ENCODE measurements at regions not wholly inside any gene's neighbourhood (a gene's known extent, or its start where the extent isn't known, plus 50 kb on each side); places are given as distances from the start of the nearest gene placed in this dataset.

DNA sequence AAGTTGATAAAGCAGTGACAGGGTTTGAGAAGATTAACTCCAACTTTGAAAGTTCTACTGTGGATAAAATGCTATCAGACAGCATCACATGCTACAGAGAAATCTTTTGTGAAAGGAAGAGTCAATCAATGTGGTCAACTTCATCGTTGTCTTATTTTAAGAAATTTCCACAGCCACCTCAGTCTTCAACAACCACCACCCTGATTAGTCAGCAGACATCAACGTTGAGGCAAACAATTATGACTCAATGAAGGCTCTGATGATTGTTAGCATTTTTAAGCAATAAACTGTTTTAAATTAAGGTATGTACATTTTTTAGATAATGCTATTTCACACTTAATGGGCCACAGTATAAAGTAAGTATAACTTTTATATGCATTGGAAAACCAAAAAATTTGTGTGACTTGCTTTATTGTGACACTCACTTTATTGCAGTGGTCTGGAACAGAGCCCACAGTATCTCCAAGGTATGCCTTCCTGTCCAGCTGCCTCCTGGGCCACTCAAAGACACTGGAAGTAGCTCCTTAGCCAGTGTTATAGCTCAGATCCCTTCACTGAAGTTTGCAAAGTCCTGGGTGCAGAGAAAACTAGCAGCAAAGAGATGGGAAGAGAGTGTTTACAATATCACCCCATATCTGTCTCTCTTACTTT, 293.1 kb downstream of the ARHGAP12 start:
- no peak for DNase-seq

DNA sequence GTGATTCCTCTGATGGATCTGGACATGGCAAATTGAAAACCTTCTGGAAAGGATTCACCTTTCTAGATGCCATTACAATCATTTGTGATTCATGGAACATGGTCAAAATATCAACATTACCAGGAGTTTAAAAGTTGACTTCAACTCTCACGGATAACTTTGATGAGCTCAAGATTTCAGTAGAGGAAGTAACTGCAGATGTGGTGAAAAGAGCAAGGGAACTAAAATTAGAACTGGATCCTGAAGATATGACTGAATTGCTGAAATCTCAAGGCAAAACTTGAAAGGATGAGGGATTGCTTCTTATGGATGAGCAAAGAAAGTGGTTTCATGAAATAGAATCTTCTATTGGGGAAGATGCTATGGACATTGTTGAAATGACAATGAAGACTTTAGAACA, 293.6 kb downstream of the ARHGAP12 start:
- DNase-seq = no peak

DNA sequence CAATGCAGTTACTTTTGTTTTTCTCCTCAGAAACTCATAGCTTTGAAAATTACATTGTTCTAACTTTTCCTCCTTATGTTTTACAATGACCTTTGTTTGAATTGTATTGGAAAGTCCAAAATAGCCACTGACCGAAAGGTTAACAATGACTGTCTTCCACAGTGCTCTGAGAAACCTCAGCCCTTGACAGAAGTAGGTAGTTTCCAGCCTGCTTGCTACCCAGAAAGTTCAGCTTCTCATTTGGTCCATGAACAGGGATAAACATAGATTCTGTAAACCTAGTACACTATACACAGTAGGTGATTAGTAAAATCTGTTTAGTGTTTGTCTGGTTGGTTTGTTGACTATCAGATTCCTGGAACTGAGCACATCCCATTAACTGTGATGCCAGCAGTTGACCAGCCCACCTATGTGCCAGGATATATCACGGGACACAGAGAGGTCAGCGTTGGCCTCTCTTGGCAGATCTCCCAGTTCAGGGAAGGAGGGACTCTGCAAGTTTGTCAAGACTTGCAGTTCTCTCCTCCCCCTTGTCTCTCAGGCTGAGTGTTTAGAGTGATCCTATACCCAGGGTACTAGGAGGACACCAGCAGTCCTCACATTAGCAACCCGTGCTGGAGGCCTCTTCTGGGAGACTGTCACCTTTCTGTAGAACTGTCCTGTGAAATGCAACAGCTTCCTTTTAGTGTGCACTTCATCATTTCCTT, 297.6 kb downstream of the ARHGAP12 start:
- DNase-seq = no peak

DNA sequence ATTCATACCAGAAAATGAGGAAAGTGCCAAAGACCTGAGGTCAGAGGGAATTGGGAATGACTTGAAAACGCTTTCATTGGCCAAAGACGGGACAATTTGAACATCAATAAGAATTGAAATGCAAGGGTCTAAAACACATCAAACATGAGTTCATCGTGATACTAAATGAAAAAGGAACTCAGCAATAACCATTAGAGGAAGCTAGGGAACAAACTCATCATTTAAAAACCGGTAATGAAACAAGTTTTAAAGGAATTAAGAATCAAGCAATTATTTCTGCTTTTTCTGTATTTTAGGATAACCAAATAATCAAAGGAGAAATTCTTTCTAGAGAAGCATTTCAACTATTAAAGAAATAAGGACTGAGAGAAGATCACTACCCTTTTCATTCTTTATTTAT, 303.1 kb downstream of the ARHGAP12 start:
- DNase-seq = no peak

DNA sequence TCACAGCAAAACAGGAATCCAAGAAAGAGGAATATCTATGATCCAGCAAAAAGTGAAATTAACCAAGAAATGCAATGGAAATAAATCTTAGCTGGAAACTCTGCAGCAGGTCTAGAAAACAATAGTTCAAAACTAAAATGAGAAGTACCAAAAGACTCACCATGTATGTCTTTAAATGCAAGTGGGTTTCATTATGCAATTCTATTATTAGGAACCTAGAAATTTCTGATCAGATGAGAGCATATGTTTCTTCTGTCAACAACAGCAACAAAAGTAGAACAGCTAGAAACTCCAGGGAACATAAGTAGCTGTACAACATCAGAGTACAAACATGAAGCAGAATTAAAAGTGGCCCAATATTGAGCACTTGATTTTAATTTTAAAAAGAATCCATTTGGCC, 304.0 kb downstream of the ARHGAP12 start:
- DNase-seq = no peak

DNA sequence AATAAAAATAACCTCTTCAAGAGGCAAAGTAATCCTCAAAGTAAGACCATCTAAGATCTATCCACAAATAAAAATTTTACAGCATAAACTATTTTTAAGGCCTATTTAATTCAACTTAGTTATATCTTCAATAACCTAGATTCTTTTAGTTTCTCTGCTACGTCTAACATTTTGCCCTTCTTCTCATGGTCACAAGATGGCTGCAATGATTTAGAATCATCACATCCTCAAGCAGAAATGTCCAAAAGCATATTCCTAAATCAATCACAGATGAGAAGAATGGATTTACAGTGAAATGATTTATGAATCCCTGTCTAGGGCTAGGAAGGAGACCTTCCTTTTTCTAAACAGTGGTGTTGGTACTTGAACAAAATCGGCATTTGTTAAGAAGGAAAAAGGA, 304.7 kb downstream of the ARHGAP12 start:
- no peak for DNase-seq

DNA sequence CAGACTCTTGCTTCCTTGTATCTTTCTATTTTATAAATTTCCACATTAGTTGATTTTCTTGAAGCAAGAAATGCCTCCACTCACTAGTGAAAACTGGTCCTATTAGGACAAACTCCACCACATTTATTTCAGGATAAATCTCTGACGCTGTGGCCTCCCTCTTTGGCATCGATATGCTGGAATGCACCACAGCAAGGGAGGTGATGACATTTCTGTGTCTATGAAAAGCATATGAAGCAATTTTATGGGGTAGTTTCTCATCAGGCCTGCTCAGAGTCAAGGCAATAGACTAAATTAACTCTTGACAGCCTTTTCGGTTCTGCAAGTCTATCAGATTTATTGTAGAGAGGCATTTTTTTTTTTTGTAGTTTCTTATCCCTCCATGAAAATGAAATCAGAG, 304.4 kb downstream of the ZEB1 start:
- no peak for DNase-seq

DNA sequence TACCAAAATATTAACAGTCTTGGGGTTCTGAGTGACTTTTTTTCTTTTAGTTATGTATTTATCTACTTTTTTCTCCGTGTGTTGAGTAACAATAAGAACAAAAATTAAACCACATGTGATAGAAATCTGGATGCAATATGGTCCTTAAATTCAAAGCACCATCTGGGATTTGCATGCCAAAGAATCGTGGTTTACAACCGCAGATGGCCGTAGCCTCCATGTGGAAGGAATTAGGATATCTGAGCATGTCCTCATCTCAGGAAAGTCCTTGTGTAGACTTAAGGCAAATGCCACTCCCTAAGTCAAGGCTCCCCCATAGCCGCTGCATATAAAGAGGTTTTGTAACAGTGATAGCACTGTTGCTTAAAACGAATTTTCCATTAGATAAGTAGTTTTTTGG, 304.0 kb downstream of the ZEB1 start:
- DNase-seq = no peak

DNA sequence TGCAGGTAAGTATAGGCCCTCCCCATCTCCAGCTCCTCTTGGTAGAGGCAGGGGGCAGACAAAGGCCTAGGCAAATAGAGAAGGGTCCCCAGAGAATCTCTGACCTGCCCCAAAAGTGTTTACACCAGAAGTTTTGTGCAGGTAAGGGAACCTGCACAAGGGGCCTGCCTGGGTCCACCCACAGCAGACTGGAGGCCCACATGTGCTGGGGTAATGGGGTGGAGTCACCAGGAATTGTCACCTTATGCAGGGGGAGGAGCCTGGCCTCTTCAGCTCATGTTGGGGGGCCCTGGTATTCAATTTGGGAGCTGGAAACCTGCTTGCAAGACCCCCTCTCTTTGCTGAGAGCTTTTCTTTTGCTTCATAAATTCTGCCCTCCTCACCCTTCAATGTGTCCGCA, 302.7 kb downstream of the ZEB1 start:
- DNase-seq = no peak

DNA sequence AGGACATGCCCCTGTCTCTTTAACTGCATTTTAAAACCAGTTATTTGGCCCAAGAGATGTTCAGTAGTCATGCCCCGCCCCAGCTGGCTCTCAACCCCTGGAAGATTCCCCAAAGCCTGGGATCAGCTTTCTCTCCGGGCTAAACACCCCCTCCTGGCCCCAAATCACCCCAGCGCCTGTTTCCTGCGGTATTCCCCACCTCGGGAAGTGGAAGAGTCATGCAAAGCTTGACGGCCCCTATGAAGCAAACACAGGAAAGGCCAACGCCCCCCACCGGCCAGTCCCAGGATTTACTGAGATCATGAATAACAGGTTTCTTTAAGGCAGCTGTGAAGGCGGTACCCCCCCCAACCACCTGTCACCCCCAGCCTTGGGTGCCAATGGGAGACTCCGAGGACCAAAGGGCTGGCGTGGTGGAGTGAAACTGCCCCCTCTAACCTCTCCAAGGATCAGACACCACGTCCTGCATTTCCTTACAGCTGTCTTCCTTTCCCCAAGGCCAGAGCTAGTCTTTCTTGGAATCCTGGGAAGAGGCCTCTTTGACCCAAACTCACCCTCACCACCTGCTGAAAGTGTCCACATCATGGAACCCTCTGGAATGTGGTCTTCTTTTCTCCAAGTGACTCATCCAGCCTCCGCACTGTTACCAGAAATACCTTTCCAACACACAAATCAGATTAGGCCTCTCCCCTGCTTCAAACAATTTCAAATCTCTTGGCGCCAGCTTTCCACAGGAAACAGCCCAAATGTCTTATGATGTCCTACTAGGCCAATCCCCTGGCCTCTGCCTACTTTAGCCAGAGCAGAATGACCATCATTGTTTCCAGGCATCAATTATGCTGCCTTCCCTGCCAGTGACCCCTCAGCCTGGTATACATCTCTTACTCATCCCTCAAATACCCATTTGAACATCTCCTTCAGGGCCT, 301.5 kb downstream of the ZEB1 start:
- no peak for DNase-seq

DNA sequence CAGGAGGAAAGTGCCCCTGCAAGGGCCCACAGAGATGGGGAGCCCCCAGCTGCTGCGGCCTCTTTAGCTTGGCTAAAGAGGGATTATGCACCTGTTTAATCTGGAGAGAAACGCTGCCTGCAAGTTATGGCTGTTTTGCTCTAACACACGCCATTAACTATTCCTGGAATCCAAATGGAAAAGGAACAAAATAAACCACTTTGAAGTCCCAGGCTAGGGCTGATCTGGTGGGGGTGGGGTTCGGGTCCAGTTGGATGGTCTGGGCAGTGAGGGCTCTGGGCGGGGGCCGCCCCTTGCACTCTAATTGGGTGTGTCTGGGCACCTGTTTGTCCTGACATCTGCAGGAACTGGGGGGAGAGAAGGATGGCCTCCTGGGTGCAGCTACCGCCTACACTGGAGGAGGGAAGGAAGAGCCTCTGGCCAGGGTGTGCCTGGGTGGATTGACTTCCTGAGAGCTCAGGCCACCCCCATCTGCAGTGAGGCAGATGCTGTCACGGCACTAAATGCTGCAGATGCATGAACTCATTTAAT, 300.6 kb downstream of the ZEB1 start:
- no peak for DNase-seq

DNA sequence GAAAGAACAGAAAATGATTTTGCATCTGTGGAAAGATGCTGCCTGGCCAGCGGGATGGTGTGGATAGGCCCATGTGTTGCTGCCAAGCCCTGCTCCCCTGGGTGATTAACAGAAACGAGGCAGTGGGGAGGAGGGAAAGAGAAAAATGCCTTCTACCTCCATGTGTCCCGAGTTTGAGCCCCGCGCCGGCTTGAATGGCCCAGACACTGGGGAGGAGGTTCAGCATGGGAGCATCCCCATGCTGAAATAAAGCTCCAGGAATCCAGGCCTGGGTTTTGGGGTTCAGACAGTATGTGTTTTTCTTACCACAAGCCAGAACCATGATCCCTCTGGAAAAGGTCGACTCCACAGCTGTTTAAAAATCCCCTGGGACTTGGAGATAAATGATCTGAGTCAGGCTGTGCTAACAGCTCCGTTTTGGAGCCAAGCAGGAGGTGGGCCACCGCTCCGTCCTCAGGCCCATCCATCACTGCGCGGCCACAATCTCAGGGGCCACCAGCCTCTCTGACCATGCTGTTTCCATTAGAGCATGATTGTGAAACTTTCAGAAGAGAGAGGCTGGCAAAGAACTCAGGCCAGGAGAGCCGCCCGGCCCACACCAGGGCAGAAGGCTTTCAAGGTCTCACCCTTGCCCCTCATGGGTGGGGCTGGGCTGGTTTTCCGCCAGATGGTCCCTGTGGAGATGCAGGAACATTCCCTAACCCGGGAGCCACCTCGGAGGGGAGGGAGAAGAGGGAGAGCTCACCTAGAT, 299.7 kb downstream of the ZEB1 start:
- DNase-seq = no peak

DNA sequence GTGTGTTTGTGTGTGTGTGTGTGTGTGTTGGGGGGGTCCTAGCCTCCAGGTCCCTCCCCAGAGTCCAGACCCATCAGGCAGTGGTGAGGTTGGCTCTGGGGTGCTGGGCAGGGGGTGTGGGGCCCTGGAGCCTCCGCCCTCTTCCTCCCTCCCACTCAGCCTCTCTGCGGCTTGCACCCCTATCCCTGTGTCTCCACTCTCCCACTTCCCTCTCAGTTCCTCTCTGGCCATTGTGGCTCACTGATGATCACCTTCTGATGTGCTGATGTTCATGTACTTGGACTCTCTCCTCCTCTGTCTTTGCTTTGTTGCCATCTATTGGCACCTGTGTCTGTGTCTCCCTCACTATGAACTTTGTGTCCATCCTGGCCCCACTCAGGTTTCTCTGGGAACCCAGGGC, 298.7 kb downstream of the ZEB1 start:
- DNase-seq = no peak

DNA sequence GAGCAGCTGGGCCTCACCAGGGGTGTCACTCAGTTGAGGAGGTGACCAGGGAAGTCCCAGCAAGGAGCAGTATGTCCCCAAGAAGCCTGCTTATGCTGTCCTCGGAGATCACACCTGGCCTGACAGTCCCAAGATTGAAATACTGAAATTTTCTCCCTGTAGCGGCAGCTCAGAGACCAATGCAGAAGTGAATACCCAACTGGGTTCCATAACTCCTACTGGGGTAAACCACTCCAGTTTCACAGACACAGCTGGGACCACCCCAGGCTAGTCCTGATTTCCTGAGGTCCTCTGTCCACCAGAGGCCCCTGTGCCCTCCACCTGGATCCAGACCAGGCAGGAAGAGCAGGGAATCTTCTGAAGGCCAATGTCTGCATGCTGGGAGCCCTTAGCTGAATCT, 298.1 kb downstream of the ZEB1 start:
- no peak for DNase-seq

DNA sequence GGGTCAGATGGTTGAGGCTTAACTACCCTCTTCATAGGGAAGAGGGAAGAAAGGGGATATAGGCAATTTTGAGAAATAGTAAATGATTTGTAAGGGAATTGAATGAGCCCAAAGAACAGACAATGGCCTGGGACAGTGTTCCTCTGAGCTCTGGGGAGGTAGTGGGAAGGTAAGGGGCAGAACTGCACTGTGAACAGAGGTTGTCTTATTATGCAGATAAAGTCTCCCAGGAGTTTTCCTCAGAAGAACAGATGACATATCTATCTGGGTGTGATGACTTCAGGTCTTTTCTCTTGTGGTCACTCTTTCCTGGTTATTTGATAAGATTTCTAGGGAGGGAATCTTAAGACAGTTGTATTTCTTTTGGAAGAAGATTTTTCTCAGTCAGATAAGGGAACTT, 296.1 kb downstream of the ZEB1 start:
- DNase-seq = no peak

DNA sequence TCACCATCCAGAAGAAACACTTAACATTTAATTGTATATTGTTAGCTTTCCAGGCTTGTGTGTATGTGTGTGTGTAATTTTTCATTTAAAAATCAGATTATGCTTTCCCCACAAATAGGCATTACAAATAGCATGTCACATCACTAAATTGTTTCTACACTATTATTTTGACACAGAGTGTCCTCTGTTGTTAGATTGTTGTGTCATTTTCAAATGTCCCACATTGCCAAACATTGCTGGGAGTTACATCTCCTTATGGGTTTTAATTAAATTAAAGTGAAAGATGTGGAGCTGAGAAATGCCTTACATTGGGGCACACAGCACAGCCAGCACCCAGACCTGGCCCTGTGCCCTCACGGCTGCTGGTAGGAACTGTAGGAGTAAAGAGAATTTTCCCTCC, 295.6 kb downstream of the ZEB1 start:
- no peak for DNase-seq

DNA sequence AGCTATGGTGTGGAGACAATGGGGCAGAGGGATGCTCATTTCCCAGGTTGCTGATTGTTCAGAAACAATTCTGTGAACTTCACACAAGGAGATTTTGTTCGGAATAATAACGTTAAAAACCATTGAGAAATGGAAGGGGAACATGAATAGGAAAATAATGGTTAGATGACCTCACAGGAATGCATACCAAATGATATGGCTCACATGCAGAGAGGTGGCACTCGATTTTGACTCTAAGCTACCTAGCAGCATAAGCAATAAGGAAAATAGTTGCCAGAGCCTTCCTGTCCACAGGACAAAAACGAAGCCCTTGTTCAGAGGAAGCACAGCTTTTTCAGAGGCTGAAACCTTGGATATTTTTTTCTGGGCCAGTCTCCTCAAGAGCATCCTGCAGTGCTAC, 293.1 kb downstream of the ZEB1 start:
- no peak for DNase-seq

DNA sequence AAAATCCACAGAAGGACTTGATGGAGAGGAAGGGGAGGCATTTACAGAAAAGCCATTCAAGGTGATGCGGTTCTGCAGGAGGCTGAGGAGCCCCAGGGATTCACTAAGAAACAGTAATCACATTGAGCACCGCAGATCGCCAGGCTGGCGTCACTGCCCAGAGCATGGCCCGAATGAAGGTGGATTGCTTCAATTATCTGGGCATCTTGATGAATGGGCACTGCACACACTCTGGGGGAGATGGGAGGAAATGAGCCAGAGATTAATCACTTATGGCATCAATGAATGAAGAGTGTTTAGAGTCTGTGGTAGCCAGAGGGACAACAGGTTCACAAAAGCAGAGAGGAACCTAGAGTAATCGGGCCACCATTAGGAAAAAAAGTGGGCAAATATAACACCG, 292.1 kb downstream of the ZEB1 start:
- DNase-seq = no peak

DNA sequence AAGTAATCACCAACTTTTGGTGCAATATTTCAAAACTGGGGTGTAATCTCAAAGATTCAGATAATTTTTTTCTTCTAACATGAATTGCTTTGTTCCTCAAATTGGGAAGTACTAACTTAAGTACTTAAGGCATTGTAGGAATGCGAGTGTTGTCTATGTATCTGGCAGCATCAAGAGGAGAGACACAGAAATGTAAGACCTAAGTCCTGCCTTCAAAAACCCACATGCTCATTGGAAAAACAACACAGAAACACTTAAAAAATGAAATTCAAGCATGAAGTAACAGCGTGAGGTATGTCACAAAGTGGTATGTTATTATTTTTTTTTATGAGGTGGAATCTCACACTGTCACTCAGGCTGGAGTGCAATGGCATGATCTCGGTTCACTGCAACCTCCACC, 288.5 kb downstream of the ZEB1 start:
- no peak for DNase-seq

DNA sequence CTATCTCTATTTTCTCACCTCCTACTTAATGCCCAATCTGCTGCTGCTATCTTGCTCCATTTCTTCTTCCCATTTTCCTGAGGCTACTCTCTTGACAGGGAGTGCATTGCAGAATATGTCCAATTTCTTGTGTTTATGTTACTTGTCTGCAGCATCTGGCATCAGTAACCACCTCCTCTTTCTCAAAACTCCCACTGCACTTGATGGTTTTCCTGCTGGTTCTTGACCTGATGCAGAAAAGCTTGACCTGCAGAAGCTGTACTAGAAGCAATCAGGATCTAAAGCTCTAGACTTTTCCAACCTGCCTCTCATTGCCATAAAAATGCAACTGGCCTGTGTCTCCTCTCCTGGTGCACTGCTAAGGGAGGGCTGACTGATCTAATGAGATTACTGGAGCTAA, 287.8 kb downstream of the ZEB1 start:
- DNase-seq = no peak

DNA sequence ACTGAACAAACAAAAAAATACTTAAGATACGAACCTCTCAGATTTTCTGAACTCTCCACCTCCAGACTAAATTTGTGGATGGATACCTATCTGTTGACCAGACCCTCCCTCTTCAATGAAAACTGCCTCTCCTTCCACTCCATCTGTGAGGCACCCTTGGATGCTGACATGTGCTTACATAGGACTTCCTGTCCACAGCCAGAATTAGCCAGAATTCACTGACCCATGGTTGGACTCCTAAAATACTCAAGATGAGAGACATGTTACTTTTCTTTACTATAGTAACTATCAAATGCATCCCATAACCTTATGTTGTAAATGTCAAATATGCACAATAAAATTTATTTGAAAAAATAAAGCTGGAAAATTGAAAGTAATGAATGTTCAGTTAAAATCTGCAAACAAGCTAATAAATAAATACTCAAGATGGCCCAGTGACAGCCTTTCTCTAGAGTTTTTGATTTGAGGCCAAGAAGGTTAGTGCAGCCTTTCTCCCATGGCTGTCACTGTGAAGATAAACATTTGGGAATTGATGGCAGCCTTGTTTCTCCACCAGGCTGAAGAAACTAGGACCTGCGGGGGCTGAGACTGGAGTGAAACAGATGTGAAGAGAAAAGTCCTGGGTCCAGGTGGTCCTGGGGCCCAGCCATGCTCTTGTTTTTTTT, 287.0 kb downstream of the ZEB1 start:
- DNase-seq = no peak

DNA sequence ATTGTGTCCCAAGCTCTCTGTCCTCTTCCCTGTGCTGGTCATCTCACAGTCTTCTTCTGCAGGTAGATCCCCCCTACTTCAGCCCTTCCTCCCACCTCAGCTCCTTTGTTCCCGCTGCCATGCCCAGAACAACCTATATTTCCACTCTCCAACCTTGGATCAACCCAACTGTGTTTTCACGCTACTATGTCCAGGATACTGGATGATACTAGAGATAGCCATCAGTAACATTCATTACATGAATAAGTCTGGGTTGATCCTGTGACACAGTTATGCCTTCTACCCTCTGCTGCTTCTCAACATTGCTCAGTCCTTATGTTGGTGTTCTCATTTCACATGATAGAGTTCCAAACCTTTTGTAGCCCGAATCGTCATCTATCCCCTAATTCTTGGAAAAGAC, 286.4 kb downstream of the ZEB1 start:
- no peak for DNase-seq

Data from NCI-H1930 (cell line).